GM23338 (cell line): ENCODE measurements at regions not wholly inside any gene's neighbourhood (a gene's known extent, or its start where the extent isn't known, plus 50 kb on each side); places are given as distances from the start of the nearest gene placed in this dataset.

Source experiments
- ATAC-seq: fragments of 200-7000 bp; cut with Tn5 transposase; 3 replicates; pipeline ENCODE4 v1.9.1; 2020
- DNase-seq: peaks from one replicate; pipeline ENCODE4 v3.0.0-alpha.2; 2015; ENCODE audit warnings: low spot score
- H2AFZ ChIP-seq: fragments of 200-600 bp; sonication (generic); 2 replicates; pipeline ENCODE4 v1.8.0; 2016; ENCODE audit warnings: antibody characterized with exemption, mild to moderate bottlenecking, moderate library complexity
- H3F3A ChIP-seq: fragments of 200-600 bp; sonication (generic); replicated peaks from 2 replicates; pipeline ENCODE4 v1.8.0; 2017; ENCODE audit warnings: antibody characterized with exemption, mixed run types, low read depth
- H3K27ac ChIP-seq: fragments of 200-600 bp; sonication (generic); 2 replicates; pipeline ENCODE4 v1.6.1; 2016; ENCODE audit warnings: low read depth
- H3K27me3 ChIP-seq: fragments of 200-600 bp; sonication (generic); 2 replicates; pipeline ENCODE4 v1.8.0; 2016; ENCODE audit warnings: mild to moderate bottlenecking, mixed run types, moderate library complexity; ENCODE audit not compliant: insufficient read depth
- H3K36me3 ChIP-seq: fragments of 200-600 bp; sonication (generic); 2 replicates; pipeline ENCODE4 v1.8.0; 2016; ENCODE audit warnings: mild to moderate bottlenecking; ENCODE audit not compliant: insufficient read depth
- H3K4me1 ChIP-seq: fragments of 200-600 bp; sonication (generic); 2 replicates; pipeline ENCODE4 v1.8.0; 2016; ENCODE audit warnings: mild to moderate bottlenecking, moderate library complexity; ENCODE audit not compliant: insufficient read depth
- H3K4me2 ChIP-seq: fragments of 200-600 bp; sonication (generic); 2 replicates; pipeline ENCODE4 v1.7.1; 2017; ENCODE audit warnings: mixed run types
- H3K4me3 ChIP-seq: fragments of 200-600 bp; sonication (generic); 2 replicates; pipeline ENCODE4 v1.6.1; 2016; ENCODE audit warnings: mixed run types
- H3K79me2 ChIP-seq: fragments of 200-600 bp; sonication (generic); replicated peaks from 2 replicates; pipeline ENCODE4 v1.8.0; 2017; ENCODE audit warnings: mild to moderate bottlenecking; ENCODE audit not compliant: insufficient read depth
- H3K9me2 ChIP-seq: fragments of 200-600 bp; sonication (generic); 2 replicates; pipeline ENCODE4 v1.8.0; 2017; ENCODE audit not compliant: insufficient read depth
- H4K20me1 ChIP-seq: fragments of 200-600 bp; sonication (generic); replicated peaks from 2 replicates; pipeline ENCODE4 v1.8.0; 2017; ENCODE audit warnings: mild to moderate bottlenecking; ENCODE audit not compliant: insufficient read depth
- H3K27ac Mint-ChIP-seq: 2 replicates; pipeline ENCODE4 v1.8.0; 2020; ENCODE audit warnings: inconsistent platforms, mild to moderate bottlenecking, moderate library complexity, mixed read lengths
- H3K27me3 Mint-ChIP-seq: 3 replicates; pipeline ENCODE4 v1.8.0; 2022; ENCODE audit warnings: low read depth, mild to moderate bottlenecking, moderate library complexity, mixed read lengths, inconsistent platforms; ENCODE audit not compliant: insufficient read depth, poor library complexity
- H3K36me3 Mint-ChIP-seq: 3 replicates; pipeline ENCODE4 v1.8.0; 2021; ENCODE audit warnings: low read depth, mild to moderate bottlenecking, inconsistent platforms, moderate library complexity, mixed read lengths
- H3K4me1 Mint-ChIP-seq: 3 replicates; pipeline ENCODE4 v1.8.0; 2020; ENCODE audit warnings: mild to moderate bottlenecking, inconsistent platforms, mixed read lengths
- H3K4me3 Mint-ChIP-seq: 3 replicates; pipeline ENCODE4 v1.8.0; 2021; ENCODE audit warnings: moderate library complexity, mild to moderate bottlenecking, inconsistent platforms, mixed read lengths
- H3K9me3 Mint-ChIP-seq: 3 replicates; pipeline ENCODE4 v1.8.0; 2020; ENCODE audit warnings: moderate library complexity, mild to moderate bottlenecking, inconsistent platforms, mixed read lengths
- CREB1 ChIP-seq: fragments of 250-450 bp; sonication (Bioruptor Pico); IDR thresholded peaks from 2 replicates; pipeline ENCODE4 v1.5.0; 2020; ENCODE audit warnings: low read depth, mild to moderate bottlenecking, moderate library complexity
- ETS1 ChIP-seq: IDR thresholded peaks from 2 replicates; pipeline ENCODE4 v1.6.1; 2016; ENCODE audit warnings: antibody characterized with exemption
- EZH2 ChIP-seq: fragments of 200-600 bp; sonication (generic); IDR thresholded peaks from one replicate; pipeline ENCODE4 v1.8.0; 2017; ENCODE audit warnings: antibody characterized with exemption, mild to moderate bottlenecking, low read depth; ENCODE audit not compliant: unreplicated experiment
- EZH2phosphoT487 ChIP-seq: fragments of 200-600 bp; sonication (generic); IDR thresholded peaks from one replicate; pipeline ENCODE4 v1.8.1; 2018; ENCODE audit warnings: antibody characterized with exemption; ENCODE audit not compliant: unreplicated experiment
- JUNB ChIP-seq: IDR thresholded peaks from one replicate; pipeline ENCODE4 v1.6.1; 2016; ENCODE audit warnings: antibody characterized with exemption; ENCODE audit not compliant: unreplicated experiment
- NANOG ChIP-seq: IDR thresholded peaks from 2 replicates; pipeline ENCODE4 v1.6.1; 2016; ENCODE audit warnings: antibody characterized with exemption, borderline replicate concordance
- POLR2AphosphoS5 ChIP-seq: IDR thresholded peaks from 2 replicates; pipeline ENCODE4 v1.6.1; 2016; ENCODE audit warnings: antibody characterized with exemption, low read depth
- STAT1 ChIP-seq: IDR thresholded peaks from one replicate; pipeline ENCODE4 v1.6.1; 2016; ENCODE audit warnings: antibody characterized with exemption; ENCODE audit not compliant: unreplicated experiment
- ZNF114 ChIP-seq: fragments of 250-450 bp; sonication (Bioruptor Pico); IDR thresholded peaks from 2 replicates; pipeline ENCODE4 v1.5.0; 2020; ENCODE audit warnings: mild to moderate bottlenecking, moderate library complexity
- ZNF331 ChIP-seq: fragments of 250-450 bp; sonication (Bioruptor Pico); IDR thresholded peaks from 2 replicates; pipeline ENCODE4 v1.5.0; 2020; ENCODE audit warnings: low read depth, mild to moderate bottlenecking, moderate library complexity
- TF ChIP-seq, protein P1 (sequence below): IDR thresholded peaks from one replicate; pipeline ENCODE4 v1.6.1; 2018; ENCODE audit warnings: antibody characterized with exemption; ENCODE audit not compliant: unreplicated experiment
- TF ChIP-seq, protein P2 (sequence below), 2 experiments: fragments of 200-600 bp in 1 of 2; sonication (generic) in 1 of 2; conservative IDR thresholded peaks; 2 replicates each; pipeline versions ENCODE4 v1.5.1 to v1.6.1; 2016 to 2017; ENCODE audit warnings: antibody characterized with exemption in 2 of 2, low read depth in 2 of 2, mild to moderate bottlenecking in 2 of 2, moderate library complexity in 1 of 2
- TF ChIP-seq, protein P3 (sequence below): fragments of 250-450 bp; sonication (Bioruptor Pico); IDR thresholded peaks from 2 replicates; pipeline ENCODE4 v1.5.0; 2020; ENCODE audit warnings: mild to moderate bottlenecking, moderate library complexity

- Mint-ChIP-seq H3K27ac (no peak overlapping the region), H3K36me3 (no peaks in the 10 kb centered on the region), H3K9me3 (peaks cover 5% of the 10 kb centered on the region; the same call in 1 of the 3 replicates), H3K4me1 (no peaks in the 10 kb centered on the region), H3K4me3 (no peak overlapping the region), H3K27me3 (no peaks in the 10 kb centered on the region)
- ATAC-seq, result no peak
- no peak for DNase-seq
- H2AFZ ChIP-seq, result no peak overlapping the region
- no peak overlapping the region for H3K4me2 ChIP-seq
- no peaks in the 10 kb centered on the region for H3K4me1 ChIP-seq
- TF ChIP-seq POLR2AphosphoS5 (no peak), ETS1 (no peak), EZH2phosphoT487 (no peak), STAT1 (no peak), JUNB (no peak), CREB1 (CRISPR knock-in tag) (no peak), EZH2 (no peak), ZNF331 (CRISPR knock-in tag) (no peak), ZNF114 (no peak), NANOG (no peak)
- TF ChIP-seq, protein P1, sequence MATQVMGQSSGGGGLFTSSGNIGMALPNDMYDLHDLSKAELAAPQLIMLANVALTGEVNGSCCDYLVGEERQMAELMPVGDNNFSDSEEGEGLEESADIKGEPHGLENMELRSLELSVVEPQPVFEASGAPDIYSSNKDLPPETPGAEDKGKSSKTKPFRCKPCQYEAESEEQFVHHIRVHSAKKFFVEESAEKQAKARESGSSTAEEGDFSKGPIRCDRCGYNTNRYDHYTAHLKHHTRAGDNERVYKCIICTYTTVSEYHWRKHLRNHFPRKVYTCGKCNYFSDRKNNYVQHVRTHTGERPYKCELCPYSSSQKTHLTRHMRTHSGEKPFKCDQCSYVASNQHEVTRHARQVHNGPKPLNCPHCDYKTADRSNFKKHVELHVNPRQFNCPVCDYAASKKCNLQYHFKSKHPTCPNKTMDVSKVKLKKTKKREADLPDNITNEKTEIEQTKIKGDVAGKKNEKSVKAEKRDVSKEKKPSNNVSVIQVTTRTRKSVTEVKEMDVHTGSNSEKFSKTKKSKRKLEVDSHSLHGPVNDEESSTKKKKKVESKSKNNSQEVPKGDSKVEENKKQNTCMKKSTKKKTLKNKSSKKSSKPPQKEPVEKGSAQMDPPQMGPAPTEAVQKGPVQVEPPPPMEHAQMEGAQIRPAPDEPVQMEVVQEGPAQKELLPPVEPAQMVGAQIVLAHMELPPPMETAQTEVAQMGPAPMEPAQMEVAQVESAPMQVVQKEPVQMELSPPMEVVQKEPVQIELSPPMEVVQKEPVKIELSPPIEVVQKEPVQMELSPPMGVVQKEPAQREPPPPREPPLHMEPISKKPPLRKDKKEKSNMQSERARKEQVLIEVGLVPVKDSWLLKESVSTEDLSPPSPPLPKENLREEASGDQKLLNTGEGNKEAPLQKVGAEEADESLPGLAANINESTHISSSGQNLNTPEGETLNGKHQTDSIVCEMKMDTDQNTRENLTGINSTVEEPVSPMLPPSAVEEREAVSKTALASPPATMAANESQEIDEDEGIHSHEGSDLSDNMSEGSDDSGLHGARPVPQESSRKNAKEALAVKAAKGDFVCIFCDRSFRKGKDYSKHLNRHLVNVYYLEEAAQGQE, result no peak
- TF ChIP-seq, protein P2, sequence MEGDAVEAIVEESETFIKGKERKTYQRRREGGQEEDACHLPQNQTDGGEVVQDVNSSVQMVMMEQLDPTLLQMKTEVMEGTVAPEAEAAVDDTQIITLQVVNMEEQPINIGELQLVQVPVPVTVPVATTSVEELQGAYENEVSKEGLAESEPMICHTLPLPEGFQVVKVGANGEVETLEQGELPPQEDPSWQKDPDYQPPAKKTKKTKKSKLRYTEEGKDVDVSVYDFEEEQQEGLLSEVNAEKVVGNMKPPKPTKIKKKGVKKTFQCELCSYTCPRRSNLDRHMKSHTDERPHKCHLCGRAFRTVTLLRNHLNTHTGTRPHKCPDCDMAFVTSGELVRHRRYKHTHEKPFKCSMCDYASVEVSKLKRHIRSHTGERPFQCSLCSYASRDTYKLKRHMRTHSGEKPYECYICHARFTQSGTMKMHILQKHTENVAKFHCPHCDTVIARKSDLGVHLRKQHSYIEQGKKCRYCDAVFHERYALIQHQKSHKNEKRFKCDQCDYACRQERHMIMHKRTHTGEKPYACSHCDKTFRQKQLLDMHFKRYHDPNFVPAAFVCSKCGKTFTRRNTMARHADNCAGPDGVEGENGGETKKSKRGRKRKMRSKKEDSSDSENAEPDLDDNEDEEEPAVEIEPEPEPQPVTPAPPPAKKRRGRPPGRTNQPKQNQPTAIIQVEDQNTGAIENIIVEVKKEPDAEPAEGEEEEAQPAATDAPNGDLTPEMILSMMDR (conservative IDR thresholded peaks at IDR 0.05; ENCODE audit: low read depth in 2 of 2), result no peak
- TF ChIP-seq, protein P3, sequence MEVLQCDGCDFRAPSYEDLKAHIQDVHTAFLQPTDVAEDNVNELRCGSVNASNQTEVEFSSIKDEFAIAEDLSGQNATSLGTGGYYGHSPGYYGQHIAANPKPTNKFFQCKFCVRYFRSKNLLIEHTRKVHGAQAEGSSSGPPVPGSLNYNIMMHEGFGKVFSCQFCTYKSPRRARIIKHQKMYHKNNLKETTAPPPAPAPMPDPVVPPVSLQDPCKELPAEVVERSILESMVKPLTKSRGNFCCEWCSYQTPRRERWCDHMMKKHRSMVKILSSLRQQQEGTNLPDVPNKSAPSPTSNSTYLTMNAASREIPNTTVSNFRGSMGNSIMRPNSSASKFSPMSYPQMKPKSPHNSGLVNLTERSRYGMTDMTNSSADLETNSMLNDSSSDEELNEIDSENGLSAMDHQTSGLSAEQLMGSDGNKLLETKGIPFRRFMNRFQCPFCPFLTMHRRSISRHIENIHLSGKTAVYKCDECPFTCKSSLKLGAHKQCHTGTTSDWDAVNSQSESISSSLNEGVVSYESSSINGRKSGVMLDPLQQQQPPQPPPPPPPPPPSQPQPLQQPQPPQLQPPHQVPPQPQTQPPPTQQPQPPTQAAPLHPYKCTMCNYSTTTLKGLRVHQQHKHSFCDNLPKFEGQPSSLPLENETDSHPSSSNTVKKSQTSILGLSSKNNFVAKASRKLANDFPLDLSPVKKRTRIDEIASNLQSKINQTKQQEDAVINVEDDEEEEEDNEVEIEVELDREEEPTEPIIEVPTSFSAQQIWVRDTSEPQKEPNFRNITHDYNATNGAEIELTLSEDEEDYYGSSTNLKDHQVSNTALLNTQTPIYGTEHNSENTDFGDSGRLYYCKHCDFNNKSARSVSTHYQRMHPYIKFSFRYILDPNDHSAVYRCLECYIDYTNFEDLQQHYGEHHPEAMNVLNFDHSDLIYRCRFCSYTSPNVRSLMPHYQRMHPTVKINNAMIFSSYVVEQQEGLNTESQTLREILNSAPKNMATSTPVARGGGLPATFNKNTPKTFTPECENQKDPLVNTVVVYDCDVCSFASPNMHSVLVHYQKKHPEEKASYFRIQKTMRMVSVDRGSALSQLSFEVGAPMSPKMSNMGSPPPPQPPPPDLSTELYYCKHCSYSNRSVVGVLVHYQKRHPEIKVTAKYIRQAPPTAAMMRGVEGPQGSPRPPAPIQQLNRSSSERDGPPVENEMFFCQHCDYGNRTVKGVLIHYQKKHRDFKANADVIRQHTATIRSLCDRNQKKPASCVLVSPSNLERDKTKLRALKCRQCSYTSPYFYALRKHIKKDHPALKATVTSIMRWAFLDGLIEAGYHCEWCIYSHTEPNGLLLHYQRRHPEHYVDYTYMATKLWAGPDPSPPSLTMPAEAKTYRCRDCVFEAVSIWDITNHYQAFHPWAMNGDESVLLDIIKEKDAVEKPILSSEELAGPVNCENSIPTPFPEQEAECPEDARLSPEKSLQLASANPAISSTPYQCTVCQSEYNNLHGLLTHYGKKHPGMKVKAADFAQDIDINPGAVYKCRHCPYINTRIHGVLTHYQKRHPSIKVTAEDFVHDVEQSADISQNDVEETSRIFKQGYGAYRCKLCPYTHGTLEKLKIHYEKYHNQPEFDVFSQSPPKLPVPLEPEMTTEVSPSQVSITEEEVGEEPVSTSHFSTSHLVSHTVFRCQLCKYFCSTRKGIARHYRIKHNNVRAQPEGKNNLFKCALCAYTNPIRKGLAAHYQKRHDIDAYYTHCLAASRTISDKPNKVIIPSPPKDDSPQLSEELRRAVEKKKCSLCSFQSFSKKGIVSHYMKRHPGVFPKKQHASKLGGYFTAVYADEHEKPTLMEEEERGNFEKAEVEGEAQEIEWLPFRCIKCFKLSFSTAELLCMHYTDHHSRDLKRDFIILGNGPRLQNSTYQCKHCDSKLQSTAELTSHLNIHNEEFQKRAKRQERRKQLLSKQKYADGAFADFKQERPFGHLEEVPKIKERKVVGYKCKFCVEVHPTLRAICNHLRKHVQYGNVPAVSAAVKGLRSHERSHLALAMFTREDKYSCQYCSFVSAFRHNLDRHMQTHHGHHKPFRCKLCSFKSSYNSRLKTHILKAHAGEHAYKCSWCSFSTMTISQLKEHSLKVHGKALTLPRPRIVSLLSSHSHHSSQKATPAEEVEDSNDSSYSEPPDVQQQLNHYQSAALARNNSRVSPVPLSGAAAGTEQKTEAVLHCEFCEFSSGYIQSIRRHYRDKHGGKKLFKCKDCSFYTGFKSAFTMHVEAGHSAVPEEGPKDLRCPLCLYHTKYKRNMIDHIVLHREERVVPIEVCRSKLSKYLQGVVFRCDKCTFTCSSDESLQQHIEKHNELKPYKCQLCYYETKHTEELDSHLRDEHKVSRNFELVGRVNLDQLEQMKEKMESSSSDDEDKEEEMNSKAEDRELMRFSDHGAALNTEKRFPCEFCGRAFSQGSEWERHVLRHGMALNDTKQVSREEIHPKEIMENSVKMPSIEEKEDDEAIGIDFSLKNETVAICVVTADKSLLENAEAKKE (CRISPR knock-in tag), result no peak
- H3K36me3 ChIP-seq, result no peaks in the 10 kb centered on the region
- H3K27me3 ChIP-seq, result no peaks in the 10 kb centered on the region
- H3F3A ChIP-seq, result no peaks in the 10 kb centered on the region
- H3K9me2 ChIP-seq, result 0 out of 2 replicates have a peak, but pooled peaks cover 3% of the 10 kb centered on the region
- H3K79me2 ChIP-seq, result no peaks in the 10 kb centered on the region
- no peaks in the 10 kb centered on the region for H4K20me1 ChIP-seq
- H3K27ac ChIP-seq, result no peak overlapping the region
- no peak overlapping the region for H3K4me3 ChIP-seq
These were observed 852.0 kb upstream of the EPHA5 start for GRCh38 chr4:66522244-66522643.
